ENCODE measurements at regions not wholly inside any gene's neighbourhood (a gene's known extent, or its start where the extent isn't known, plus 50 kb on each side); places are given as distances from the start of the nearest gene placed in this dataset.

GRCh38 chr5:75951716-75952115, 131.5 kb upstream of the SV2C start:
- TF ChIP-seq CTCF (IDR thresholded peaks at IDR 0.05; ENCODE audit: low read length), result no peak
- TF ChIP-seq EZH2 (optimal IDR thresholded peaks at IDR 0.05; ENCODE audit: low read depth, low read length), result no peak
- no peak for TF ChIP-seq EZH2phosphoT487 (IDR thresholded peaks at IDR 0.05; ENCODE audit: low read length)
